NB4 (cell line): ENCODE measurements at regions not wholly inside any gene's neighbourhood (a gene's known extent, or its start where the extent isn't known, plus 50 kb on each side); places are given as distances from the start of the nearest gene placed in this dataset.

ENCODE experiments used
- DNase-seq: peaks from one replicate; pipeline ENCODE4 v3.0.0; 2010; ENCODE audit warnings: low read depth
- H3K4me3 ChIP-seq: one replicate; pipeline ENCODE4 v1.5.1; 2011; ENCODE audit warnings: mild to moderate bottlenecking, low read depth, low read length, moderate library complexity
- MYC ChIP-seq: IDR thresholded peaks from 2 replicates; pipeline ENCODE4 v1.6.1; 2011; ENCODE audit warnings: low read depth, low read length
- POLR2A ChIP-seq: IDR thresholded peaks from 2 replicates; pipeline ENCODE4 v1.6.1; 2011; ENCODE audit warnings: mild to moderate bottlenecking; ENCODE audit not compliant: insufficient read length; ENCODE audit errors: extremely low read depth
- TF ChIP-seq, protein P1 (sequence below): IDR thresholded peaks from one replicate; pipeline ENCODE4 v1.5.1; 2012; ENCODE audit warnings: low read depth, low read length
- TF ChIP-seq, protein P2 (sequence below): IDR thresholded peaks from 2 replicates; pipeline ENCODE4 v1.6.1; 2011; ENCODE audit warnings: low read depth, low read length

DNA sequence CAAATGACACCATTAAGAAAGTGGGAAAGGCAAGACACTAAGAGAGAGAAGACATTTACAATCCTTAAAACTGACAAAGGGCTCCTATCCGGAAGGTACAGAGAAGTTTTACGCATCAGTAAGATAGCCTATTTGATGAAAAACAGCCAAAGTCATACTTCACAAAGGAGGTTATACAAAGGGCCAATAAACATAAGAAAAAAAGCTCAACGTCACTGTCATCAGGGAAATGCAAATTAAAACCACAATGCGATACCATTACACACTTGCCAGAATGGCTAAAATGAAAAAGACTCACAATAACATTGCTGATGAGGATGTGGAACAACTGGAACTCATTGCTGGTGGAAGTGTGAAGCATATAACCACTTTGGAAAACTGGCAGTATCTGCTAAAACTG lies 168.6 kb upstream of the FAR2 start:
- TF ChIP-seq POLR2A (no peak), MYC (no peak)
- TF ChIP-seq, protein P1, sequence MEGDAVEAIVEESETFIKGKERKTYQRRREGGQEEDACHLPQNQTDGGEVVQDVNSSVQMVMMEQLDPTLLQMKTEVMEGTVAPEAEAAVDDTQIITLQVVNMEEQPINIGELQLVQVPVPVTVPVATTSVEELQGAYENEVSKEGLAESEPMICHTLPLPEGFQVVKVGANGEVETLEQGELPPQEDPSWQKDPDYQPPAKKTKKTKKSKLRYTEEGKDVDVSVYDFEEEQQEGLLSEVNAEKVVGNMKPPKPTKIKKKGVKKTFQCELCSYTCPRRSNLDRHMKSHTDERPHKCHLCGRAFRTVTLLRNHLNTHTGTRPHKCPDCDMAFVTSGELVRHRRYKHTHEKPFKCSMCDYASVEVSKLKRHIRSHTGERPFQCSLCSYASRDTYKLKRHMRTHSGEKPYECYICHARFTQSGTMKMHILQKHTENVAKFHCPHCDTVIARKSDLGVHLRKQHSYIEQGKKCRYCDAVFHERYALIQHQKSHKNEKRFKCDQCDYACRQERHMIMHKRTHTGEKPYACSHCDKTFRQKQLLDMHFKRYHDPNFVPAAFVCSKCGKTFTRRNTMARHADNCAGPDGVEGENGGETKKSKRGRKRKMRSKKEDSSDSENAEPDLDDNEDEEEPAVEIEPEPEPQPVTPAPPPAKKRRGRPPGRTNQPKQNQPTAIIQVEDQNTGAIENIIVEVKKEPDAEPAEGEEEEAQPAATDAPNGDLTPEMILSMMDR: no peak
- TF ChIP-seq, protein P2, sequence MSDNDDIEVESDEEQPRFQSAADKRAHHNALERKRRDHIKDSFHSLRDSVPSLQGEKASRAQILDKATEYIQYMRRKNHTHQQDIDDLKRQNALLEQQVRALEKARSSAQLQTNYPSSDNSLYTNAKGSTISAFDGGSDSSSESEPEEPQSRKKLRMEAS: no peak
- H3K4me3 ChIP-seq: no peak overlapping the region
- DNase-seq: no peak

DNA sequence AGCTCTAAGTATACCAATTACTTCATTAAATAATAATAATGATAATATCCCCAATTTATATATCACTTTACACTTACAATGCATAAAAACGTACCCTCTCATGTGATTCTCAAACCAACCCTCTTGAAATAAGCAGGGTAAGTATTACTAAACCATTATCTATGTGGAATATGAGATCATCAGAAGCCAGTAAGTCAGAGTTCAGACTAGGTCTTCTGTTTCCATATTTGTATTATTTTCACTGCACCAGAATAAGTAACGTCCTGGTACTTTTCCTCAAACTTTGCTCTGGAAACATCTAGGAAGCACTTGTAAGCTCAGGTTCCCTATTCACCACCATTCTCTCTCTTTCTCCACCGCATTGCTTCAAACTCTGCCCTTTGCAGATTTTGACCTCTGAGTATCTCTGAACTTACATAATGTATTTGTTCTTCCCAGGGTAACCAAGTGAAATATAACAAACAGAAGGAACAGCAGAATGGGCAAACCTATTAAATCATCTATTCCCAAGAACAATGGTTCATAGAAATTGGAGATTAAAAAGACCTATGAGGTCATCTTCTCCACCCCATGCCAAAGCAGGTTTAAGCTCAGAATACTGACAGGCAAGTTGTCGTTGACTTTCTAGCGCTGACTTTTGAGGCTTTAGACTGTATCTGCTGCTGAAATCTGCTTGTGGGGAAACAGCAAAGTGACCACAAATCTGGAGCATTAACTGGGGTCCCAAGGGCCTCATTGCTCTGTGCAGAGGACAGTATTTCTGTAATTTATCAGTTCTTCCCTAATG lies 161.3 kb upstream of the FAR2 start:
- no peak for TF ChIP-seq POLR2A
- TF ChIP-seq, protein P1: no peak
- TF ChIP-seq MYC: no peak
- TF ChIP-seq, protein P2: no peak
- no peak overlapping the region for H3K4me3 ChIP-seq
- DNase-seq: no peak

DNA sequence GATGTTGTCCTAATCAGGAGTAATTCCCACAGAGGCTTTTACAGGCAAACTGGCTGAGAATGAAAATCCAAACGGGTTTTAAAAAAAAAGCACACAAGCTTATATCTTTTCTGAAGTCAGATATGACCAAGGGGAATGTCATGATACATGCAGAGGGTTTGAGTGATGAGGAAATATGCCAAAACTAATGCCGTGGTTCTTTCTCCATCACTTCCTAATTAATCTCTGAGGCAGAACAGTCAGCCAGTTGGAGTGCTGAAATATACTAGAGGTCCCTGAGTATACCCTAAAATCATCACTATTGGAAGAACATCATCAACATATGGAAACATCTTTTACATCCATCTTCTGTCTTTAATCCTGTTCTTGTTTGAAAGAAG lies 160.8 kb upstream of the FAR2 start:
- no peak for TF ChIP-seq POLR2A
- no peak for TF ChIP-seq MYC
- TF ChIP-seq, protein P2: no peak
- TF ChIP-seq, protein P1: no peak
- no peak overlapping the region for H3K4me3 ChIP-seq
- DNase-seq: no peak

DNA sequence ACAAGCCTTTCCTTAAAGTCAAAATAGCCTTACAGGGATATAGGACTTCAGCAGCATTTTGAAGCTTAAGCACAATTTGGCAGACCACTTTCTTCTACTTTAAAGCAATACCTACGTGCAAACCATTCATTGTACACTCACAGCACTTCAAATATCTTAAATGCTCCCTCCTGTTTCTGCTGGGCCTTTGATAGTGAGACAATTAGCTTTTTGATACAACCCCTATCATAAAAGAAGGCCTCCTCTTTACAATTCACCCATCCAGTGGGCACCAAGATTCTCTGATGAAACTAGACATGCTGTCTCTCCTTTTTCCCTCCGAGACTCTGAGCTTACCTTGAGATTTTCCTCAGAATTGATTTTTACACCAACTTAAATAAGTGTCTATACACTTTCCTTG lies 157.5 kb upstream of the FAR2 start:
- no peak overlapping the region for H3K4me3 ChIP-seq
- TF ChIP-seq POLR2A: no peak
- TF ChIP-seq, protein P2: no peak
- TF ChIP-seq MYC: no peak
- TF ChIP-seq, protein P1: no peak
- no peak for DNase-seq

DNA sequence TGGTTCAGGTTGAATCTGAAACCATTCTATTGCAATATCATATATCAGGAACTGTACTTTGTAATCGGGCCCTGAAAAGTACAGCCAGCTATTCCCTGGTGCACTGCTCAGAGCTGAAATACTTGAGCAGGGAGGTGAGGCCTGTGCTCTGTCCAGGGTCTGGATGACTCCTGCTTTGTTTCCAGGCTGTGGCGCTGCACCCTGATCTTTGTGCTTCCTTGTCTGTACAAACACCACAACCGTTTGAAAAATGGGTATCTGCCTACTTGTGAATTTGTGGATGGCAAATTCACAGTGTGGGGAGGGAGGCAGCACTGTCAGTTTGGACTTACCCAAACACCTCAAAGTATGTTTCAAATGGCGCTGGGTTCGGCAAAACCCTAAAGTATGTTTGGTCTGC lies 155.4 kb upstream of the FAR2 start:
- TF ChIP-seq MYC: no peak
- TF ChIP-seq, protein P1: no peak
- TF ChIP-seq, protein P2: no peak
- no peak for TF ChIP-seq POLR2A
- H3K4me3 ChIP-seq: no peak overlapping the region
- no peak for DNase-seq
